ENCODE measurements at regions not wholly inside any gene's neighbourhood (a gene's known extent, or its start where the extent isn't known, plus 50 kb on each side); places are given as distances from the start of the nearest gene placed in this dataset.

DNA sequence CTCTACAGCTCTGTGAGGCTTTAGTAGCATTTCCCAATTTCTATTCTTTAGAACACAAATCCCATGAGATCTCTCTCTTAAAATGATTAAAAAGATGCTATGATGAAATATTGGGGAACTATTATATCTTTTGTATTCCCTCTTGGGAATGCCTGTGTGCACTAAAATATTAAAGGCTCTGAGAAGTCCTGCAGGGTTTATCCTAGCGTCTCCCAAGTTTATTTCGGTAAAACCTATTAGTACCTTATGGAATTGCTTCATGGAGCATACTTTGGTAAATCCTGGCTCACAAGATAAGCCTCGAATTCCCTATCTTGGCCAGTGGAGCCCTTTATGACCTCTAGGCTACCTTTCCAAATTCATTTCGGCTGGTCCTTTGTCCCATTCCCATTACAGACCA lies 306.8 kb downstream of the VRK1 start:
- TF ChIP-seq, protein P1, sequence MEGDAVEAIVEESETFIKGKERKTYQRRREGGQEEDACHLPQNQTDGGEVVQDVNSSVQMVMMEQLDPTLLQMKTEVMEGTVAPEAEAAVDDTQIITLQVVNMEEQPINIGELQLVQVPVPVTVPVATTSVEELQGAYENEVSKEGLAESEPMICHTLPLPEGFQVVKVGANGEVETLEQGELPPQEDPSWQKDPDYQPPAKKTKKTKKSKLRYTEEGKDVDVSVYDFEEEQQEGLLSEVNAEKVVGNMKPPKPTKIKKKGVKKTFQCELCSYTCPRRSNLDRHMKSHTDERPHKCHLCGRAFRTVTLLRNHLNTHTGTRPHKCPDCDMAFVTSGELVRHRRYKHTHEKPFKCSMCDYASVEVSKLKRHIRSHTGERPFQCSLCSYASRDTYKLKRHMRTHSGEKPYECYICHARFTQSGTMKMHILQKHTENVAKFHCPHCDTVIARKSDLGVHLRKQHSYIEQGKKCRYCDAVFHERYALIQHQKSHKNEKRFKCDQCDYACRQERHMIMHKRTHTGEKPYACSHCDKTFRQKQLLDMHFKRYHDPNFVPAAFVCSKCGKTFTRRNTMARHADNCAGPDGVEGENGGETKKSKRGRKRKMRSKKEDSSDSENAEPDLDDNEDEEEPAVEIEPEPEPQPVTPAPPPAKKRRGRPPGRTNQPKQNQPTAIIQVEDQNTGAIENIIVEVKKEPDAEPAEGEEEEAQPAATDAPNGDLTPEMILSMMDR (IDR thresholded peaks at IDR 0.05; ENCODE audit: insufficient read depth, low read length): no peak
- TF ChIP-seq POLR2AphosphoS5 (IDR thresholded peaks at IDR 0.05; ENCODE audit: low read depth): no peak
- TF ChIP-seq, protein P2, sequence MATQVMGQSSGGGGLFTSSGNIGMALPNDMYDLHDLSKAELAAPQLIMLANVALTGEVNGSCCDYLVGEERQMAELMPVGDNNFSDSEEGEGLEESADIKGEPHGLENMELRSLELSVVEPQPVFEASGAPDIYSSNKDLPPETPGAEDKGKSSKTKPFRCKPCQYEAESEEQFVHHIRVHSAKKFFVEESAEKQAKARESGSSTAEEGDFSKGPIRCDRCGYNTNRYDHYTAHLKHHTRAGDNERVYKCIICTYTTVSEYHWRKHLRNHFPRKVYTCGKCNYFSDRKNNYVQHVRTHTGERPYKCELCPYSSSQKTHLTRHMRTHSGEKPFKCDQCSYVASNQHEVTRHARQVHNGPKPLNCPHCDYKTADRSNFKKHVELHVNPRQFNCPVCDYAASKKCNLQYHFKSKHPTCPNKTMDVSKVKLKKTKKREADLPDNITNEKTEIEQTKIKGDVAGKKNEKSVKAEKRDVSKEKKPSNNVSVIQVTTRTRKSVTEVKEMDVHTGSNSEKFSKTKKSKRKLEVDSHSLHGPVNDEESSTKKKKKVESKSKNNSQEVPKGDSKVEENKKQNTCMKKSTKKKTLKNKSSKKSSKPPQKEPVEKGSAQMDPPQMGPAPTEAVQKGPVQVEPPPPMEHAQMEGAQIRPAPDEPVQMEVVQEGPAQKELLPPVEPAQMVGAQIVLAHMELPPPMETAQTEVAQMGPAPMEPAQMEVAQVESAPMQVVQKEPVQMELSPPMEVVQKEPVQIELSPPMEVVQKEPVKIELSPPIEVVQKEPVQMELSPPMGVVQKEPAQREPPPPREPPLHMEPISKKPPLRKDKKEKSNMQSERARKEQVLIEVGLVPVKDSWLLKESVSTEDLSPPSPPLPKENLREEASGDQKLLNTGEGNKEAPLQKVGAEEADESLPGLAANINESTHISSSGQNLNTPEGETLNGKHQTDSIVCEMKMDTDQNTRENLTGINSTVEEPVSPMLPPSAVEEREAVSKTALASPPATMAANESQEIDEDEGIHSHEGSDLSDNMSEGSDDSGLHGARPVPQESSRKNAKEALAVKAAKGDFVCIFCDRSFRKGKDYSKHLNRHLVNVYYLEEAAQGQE (IDR thresholded peaks at IDR 0.05; ENCODE audit: insufficient replicate concordance, low read depth): no peak
- TF ChIP-seq GABPA (IDR thresholded peaks at IDR 0.05; ENCODE audit: low read depth): no peak
